ENCODE measurements at regions not wholly inside any gene's neighbourhood (a gene's known extent, or its start where the extent isn't known, plus 50 kb on each side); places are given as distances from the start of the nearest gene placed in this dataset.

DNA sequence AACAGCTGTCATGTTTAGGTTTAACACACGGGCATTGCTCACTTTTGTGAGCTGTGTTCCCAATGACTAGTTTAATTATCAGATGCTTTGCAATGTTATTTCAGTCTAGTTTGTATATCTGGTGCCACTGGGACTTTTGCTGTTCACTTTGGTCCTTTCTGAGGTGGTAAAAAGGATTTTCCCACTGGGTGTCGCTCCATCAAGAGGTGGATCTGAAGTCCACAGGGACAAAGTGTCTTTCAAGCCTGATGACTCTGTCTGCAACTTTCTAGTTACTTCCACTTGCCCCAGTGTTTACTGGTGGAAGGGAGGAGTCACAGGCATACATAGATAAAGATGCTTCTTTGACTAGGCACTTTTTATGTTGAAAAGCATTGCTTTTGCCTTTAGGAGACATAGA lies 242.2 kb downstream of the HGF start:
- no peak for DNase-seq (ENCODE audit: low spot score in 2 of 2)
- no peak overlapping the region for H3K4me3 ChIP-seq (ENCODE audit: low read depth, poor library complexity, severe bottlenecking)
- 88 to 89% methylated on average over 2 of the region's 2 CpGs for WGBS, 2 donors
- TF ChIP-seq POLR2A (IDR thresholded peaks at IDR 0.05), result no peak
- TF ChIP-seq, protein P1, sequence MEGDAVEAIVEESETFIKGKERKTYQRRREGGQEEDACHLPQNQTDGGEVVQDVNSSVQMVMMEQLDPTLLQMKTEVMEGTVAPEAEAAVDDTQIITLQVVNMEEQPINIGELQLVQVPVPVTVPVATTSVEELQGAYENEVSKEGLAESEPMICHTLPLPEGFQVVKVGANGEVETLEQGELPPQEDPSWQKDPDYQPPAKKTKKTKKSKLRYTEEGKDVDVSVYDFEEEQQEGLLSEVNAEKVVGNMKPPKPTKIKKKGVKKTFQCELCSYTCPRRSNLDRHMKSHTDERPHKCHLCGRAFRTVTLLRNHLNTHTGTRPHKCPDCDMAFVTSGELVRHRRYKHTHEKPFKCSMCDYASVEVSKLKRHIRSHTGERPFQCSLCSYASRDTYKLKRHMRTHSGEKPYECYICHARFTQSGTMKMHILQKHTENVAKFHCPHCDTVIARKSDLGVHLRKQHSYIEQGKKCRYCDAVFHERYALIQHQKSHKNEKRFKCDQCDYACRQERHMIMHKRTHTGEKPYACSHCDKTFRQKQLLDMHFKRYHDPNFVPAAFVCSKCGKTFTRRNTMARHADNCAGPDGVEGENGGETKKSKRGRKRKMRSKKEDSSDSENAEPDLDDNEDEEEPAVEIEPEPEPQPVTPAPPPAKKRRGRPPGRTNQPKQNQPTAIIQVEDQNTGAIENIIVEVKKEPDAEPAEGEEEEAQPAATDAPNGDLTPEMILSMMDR (IDR thresholded peaks at IDR 0.05), result no peak
- intact Hi-C loops (cut with DNase I; ENCODE audit: low total_unique reads), result no loop called here

GRCh38 chr7:81526971-81527370 lies 242.9 kb downstream of the HGF start:
- WGBS, 2 donors, result 61 to 73% methylated on average over 1 of the region's 1 CpG
- H3K4me3 ChIP-seq (ENCODE audit: low read depth, poor library complexity, severe bottlenecking), result no peak overlapping the region
- TF ChIP-seq, protein P1 (IDR thresholded peaks at IDR 0.05), result no peak
- DNase-seq (ENCODE audit: low spot score in 2 of 2), result no peak
- intact Hi-C loops (cut with DNase I; ENCODE audit: low total_unique reads), result no loop called here

DNA sequence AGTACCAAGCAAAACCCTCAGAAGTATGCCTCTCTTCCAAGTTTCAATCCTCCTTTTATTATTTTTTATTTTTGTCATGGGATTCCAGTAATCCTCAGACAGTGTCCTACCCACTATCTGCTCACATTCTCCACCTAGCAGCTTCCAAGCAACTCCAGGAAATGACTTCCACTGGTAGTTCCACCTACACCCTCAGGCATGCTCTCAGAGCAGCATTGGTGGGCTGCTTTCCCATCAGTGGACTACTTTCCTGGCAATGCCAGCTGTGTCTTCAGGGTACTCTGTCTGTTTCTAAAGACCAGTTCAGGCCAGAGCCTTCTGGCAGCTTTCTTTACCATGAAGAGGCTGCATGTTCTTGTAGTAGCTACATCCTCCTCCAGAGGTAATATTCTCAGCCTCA lies 244.0 kb downstream of the HGF start:
- TF ChIP-seq, protein P1 (IDR thresholded peaks at IDR 0.05), result no peak
- TF ChIP-seq POLR2A (IDR thresholded peaks at IDR 0.05), result no peak
- no peak for DNase-seq (ENCODE audit: low spot score in 2 of 2)
- H3K4me3 ChIP-seq (ENCODE audit: low read depth, poor library complexity, severe bottlenecking), result no peak overlapping the region
- intact Hi-C loops (cut with DNase I; ENCODE audit: low total_unique reads), result no loop called here

DNA sequence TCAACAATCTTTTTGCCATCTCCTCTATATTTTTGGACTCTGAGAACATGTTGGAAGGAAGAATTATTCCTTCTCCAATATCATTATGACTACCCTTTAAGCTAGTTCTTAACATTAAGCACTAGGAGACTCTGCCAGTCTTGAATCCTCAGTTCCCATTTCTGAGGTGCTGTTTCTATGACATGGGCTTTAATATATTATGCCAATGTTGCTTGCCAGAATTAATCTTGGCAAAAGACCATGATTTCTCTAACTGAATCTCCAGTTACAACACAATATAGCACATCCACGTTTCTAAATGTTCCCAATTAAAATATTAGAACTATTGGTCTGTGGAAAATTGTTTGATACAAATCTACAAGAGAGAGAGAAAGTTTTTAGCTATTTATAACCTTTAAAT lies 250.0 kb downstream of the HGF start:
- no peak for DNase-seq (ENCODE audit: low spot score in 2 of 2)
- 0 to 3% methylated on average over 1 of the region's 1 CpG for WGBS, 2 donors
- TF ChIP-seq POLR2A (IDR thresholded peaks at IDR 0.05), result no peak
- intact Hi-C loops (cut with DNase I; ENCODE audit: low total_unique reads), result no loop called here
- no peak overlapping the region for H3K4me3 ChIP-seq (ENCODE audit: low read depth, poor library complexity, severe bottlenecking)

GRCh38 chr7:81516898-81517297 lies 252.9 kb downstream of the HGF start:
- intact Hi-C loops (cut with DNase I; ENCODE audit: low total_unique reads), result no loop called here
- TF ChIP-seq, protein P1 (IDR thresholded peaks at IDR 0.05), result no peak
- TF ChIP-seq POLR2A (IDR thresholded peaks at IDR 0.05), result no peak
- DNase-seq (ENCODE audit: low spot score in 2 of 2), result no peak

DNA sequence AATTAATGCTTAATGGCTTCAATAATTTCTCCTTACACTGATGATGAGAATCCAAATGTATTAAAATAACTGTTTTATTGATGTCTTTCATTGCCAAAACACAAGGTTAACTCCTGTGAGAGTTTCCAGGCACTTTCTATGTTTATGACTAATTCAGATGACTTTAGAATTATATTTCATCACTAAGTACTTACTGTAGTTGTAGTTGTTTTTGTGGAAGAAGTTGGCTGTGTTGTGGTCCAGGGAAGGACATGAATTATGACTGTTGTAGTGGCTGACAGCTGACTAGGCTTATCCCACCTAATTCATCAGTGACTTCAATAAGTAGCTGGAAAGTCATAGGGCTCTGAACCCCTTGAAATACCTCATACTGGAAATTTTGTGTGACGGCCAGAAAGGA lies 254.8 kb downstream of the HGF start:
- DNase-seq (ENCODE audit: low spot score in 2 of 2), result no peak
- no peak overlapping the region for H3K4me3 ChIP-seq (ENCODE audit: low read depth, poor library complexity, severe bottlenecking)
- WGBS, 2 donors, result 73 to 76% methylated on average over 1 of the region's 1 CpG
- TF ChIP-seq, protein P1 (IDR thresholded peaks at IDR 0.05), result no peak
- intact Hi-C loops (cut with DNase I; ENCODE audit: low total_unique reads), result no loop called here

More at GRCh38 chr7:81516898-81517297, 252.9 kb downstream of the HGF start:
- no peak overlapping the region for H3K4me3 ChIP-seq (ENCODE audit: low read depth, poor library complexity, severe bottlenecking)
